Activated CD4-positive, alpha-beta T cell treated with anti-CD3 and anti-CD28 coated beads, Interleukin-10, Interleukin-2, amounts not matched to agents 100 ng/mL and 50 ng/mL, durations not matched to agents 16 hours and 8 hours (primary cell): ENCODE measurements at regions not wholly inside any gene's neighbourhood (a gene's known extent, or its start where the extent isn't known, plus 50 kb on each side); places are given as distances from the start of the nearest gene placed in this dataset.
"Not testable (repeated sequence)": the region's sequence is repeated elsewhere in the genome, so short reads cannot be mapped to it uniquely, and the experiment has no call there.

Experiments used
- DNase-seq: peaks from one replicate; pipeline ENCODE4 v3.0.0-alpha.2; 2020

DNA sequence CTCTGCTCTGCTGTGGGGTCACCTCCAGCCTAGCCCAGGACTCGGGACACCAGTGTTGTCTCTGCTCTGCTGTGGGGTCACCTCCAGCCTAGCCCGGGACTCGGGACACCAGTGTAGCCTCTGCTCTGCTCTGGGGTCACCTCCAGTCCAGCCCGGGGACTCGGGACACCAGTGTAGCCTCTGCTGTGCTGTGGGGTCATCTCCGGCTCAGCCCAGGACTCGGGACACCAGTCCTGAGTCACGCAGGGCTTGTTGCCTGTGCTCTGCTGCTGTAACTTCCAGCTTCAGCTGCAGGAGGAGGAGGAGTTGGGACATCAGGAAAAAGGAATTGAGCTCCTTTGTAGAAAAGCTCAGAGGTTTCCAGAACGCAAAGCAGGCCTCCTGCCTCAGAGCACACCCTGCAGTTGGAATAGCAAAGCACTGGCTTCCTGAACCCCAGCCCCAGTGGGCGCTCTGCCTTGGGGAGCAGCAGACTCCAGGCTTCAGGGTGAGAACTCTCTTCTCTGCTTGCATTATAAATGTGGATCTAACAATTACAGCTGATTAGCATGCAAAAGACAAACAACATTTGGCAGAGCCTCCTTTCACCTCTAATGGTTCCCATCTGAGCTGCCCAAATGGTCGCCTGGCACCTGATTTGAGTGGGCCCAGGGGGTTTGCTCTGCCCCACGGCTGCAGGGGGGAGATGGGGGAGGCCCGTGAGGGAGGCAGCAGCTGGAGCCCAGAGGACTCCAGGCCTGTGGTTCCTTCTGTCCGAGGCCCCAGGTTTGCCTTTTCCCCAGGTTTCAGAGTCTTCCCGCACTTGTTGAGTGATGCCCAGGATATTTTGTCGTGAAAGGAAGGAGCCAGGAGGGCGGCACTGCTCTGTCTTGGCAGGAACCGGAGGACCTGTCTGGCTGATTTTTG is 323.7 kb downstream of the ADGRD1 start:
- not testable (repeated sequence) for DNase-seq

DNA sequence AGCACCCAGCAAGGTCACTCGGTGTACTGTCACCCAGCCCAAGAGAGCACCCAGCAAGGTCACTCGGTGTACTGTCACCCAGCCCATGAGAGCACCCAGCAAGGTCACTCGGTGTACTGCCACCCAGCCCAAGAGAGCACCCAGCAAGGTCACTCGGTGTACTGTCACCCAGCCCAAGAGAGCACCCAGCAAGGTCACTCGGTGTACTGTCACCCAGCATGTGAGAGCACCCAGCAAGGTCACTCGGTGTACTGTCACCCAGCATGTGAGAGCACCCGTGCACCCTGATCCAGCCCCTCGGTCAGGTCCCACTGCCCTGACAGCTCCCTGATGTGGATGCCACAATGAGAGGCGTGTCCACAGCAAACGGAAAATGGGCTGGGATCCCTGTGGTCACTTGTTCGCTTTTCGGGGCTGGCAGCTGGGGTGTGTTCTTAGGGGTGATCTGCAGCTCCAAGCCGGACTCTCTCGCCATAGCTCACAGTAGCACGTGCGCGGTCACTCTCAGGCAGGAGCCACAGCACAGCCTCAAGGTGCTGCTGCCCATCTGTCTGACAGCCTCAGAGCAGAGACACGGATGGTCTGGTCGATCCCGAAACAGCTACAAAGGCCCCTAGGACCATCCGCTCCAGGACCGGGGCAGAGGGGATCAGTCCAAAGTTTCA is 324.9 kb downstream of the ADGRD1 start:
- DNase-seq, result not testable (repeated sequence)

DNA sequence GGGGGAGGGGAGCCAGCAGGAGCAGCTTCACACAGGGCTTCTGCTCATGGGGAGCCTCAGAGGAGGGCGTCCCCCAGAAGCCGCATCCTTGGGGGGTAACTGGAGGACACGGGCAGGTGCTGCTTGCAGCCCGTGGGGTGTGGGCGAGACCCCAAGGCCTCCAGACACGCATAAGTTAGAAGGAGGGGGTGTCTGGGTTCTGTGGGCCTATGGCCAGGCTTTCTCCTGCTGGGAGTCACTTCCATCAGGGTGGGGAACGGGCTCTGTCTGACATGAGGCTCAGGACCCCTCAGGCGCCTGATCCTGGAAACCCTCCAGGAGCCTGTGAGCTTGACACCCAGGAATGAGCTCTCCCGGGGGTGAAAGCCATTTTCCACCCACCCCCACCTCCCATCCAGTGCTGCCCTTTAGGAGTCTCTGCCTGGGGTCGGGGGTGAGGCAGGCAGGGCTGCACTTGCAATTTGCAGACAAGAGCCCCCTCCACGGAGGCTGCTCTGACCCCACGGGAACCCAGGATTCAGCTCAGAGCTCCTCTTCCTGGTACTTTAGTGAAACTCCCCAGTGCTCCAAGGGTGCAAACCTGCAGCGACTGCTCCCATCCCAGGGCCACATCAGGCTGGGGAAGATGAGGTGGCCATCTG is 325.7 kb downstream of the ADGRD1 start:
- DNase-seq, result no peak

DNA sequence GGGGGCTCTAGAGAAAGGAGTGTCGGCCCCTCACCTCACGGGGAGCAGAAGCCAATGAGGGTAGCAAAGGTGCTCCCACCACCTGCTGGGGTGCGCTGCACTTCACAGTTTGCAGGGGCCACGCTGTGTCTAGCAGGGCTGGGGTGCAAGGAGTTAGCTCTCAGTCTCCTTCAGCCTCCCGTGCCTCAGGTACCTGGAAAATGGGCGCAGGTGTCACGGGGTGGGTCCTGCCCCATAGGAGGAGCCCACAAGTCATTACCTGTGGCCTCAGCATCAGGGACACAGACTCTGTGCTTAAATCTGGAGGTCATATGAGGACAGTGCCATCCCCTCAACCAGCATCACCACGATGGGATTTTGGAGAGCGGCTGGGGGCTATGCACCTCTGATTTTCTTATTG is 326.7 kb downstream of the ADGRD1 start:
- DNase-seq, result no peak

DNA sequence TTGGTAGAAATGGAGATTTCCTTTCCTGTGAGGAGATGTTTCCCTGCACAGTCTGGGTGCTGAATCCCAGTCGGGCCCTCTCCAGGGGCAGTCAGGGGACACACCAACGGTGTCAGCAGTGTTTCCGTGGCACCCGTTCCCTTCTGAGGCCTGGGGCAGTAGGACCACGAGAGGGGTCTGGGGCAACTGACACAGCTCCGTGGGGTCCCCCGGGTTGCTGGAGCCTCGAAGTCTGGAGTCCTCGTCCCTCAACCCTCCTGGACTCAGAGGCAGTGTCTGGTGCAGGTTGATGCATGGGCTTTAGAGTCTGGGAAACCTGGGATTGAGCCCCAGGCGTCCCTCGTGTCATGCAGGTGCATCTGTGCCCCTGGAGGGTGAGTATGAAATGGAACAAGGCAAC is 327.3 kb downstream of the ADGRD1 start:
- DNase-seq, result no peak

DNA sequence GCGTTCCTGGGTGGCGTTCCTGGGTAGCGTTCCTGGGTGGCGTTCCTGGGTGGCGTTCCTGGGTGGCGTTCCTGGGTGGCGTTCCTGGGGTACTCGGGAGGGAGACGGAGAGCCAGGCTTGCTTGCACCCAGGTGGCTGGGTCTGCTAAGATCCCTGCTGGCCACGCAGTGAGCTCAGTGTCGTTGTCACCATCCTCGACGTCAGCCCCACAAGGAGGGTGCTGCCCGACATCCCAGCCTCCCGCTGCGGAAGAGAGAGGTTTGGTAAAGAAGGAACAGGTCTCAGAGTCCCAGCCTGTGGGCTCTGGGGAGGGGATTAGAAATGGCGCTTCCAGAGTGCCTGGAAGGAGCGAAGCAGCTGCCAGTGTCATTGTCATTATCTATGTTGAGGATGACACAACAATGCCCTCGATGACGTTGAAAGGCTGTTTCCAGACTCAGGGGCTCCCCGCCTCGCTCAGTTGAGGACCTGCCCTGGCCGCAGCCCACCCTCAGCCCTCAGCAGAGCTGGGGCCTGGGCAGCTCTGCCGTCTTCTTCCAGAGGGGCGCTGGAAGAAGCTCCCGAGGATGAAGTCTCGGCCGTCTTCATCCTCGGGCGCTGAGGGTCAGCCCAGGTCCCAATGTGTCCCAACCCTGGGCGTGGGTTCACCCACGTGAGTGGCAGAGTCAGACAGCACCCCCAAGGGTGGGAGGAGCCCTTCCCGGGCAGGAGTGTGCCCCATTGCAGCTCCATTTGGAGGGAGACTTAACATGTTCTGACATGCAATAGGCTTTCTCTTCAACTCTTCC is 328.8 kb downstream of the ADGRD1 start:
- DNase-seq, result no peak

DNA sequence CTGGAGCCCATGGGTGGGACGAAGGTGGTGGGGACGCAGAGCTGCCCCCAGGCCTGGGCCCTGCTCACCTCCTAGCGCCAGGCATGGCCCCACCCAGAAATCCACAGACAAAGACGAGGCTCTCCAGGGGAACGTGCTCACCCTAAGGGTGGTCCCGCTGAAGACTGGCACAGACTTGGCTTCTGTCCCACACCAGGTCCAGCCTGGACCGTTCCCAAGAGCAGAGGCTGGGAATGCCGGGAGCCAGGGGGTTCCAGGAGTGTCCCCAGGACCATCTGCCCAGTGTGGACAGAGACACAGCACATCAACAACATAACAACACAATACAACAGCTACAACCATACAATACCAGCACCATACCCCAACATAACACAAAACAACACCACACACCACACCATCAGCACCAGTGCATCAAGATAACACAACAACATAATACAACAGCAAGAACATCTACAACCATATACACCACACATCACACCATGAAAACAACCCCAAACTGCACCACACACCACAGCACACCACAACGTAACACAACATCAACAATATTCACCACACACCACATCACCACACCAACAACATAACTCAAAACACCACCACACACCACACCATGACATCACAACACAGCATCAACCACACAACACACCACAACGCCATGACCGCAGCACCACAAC is 329.6 kb downstream of the ADGRD1 start:
- no peak for DNase-seq

DNA sequence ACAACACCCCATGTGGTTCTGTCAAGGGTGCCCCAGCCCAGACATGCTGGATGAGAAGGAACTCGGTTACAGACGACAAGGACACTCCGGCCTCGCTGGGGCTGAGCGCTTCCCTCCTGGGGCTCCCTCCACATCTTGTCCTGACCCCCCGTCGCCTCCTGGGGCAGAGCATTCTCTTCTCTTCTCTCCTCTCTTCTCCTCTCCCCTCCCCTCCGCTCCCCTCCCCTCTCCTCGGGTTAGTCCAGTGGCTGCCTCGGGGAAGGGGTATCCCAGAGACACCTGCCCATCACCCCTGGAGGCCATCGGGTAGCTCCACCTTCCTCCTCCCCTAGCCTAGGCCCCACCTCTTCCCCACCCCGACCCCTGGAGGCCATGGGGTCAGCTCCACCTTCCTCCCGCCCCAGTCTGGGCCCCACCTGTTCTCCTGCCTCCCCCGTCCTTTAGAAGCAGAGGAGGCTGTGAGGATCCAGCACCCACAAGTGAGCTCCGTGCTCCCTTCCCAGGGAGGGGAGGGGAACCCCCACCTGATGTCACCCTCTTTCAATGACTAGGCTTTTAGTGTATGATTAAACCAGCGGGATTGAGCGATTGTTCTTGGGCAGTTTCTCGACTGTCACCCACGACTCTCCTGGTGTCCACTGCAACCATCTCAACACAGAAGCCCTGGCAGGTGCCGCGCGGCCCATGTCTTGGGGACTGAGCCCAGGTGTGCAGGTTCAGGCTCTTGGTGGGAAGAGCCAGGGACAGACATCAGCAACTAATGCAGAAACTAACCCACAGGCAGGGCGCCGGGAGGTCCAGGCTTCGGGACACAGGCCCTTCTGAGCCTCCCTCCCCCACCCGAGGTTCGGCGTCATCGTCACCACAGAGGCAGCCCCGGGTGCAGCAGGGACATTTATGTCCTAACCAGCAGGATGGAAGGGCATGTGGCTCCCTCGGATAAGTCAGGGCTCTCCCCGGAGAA is 330.4 kb downstream of the ADGRD1 start:
- DNase-seq, result not testable (repeated sequence)

DNA sequence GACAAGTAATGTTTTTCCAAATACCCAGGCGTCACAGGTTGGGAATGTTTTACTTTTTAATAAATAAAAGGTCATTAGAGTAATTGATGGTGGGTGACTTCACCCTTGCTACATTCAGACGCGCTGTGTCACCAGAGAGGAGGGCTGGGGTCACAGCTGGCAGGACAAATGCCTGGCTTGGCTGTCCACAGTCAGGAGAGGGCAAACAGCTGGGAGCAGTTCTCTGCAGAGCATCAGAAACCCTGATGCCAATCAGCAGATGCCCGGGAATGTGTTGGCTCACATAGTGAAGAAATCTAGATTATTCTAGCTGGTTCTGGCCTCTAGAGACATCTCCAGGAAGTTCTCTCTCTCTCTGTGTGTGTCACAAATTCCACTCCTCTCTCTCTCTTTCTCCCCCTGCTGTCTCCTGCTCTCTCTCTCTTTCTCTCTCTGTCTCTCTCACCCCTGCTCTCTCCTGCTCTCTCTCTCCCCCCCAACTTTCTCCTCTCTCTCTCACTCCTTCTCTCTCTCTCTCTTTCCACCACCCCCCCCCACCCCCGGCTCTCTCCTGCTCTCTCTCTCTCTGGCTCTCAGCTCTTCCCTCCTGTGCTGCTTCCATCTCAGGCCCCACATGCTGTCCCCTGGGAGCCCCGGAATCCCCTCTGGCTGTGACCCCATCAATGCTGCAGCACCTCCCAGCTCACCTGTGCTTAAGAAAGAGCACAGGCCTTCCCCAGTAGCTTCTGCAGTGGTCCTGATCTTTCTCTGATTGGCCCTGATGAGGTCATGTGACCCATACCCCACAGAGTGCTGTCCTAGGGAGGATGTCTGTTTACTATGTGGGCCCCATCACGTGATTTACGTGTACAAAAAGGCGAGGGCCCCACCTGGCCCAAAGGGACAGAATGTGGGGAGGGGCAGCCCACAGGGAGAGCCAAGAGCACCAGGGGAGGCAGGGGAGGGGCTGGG is 331.5 kb downstream of the ADGRD1 start:
- not testable (repeated sequence) for DNase-seq

DNA sequence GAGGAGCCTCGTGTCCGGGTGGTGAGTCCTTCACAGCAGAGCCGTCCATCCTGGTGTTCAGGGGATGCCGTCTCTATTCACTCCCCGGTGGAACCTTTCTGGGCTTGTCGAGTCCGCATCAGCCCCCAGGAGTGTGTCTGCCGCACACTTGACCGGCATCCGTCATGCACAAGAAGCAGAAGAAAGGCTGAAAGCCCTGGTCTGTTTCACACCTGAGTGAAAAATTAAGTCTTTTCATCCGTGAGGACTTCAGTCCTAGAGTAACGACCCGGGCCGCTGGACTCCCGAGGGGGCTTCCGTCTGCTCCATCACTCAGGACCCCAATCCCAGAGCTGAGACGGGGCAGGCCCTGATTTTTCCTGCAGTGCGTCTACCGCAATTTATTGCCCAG is 332.2 kb downstream of the ADGRD1 start:
- not testable (repeated sequence) for DNase-seq

DNA sequence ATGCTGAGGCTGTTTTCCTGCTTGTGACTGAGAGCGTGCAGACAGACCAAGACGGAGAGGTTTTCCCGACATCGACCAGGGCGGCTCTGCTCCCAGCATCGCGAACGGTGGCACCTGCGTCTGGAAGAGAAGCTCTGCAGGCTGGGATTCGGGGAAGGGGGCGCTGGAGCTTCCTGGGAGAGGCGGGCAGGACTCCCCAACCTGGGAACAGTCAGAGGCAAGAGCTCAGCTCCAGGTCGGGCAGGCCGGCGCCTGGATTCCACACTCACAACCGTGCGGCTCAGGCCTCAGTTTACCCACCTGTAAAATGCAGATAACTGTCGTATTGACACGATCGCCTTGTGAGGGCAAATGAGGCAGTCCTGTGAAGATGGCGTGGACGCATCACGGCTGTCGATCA is 332.6 kb downstream of the ADGRD1 start:
- not testable (repeated sequence) for DNase-seq

DNA sequence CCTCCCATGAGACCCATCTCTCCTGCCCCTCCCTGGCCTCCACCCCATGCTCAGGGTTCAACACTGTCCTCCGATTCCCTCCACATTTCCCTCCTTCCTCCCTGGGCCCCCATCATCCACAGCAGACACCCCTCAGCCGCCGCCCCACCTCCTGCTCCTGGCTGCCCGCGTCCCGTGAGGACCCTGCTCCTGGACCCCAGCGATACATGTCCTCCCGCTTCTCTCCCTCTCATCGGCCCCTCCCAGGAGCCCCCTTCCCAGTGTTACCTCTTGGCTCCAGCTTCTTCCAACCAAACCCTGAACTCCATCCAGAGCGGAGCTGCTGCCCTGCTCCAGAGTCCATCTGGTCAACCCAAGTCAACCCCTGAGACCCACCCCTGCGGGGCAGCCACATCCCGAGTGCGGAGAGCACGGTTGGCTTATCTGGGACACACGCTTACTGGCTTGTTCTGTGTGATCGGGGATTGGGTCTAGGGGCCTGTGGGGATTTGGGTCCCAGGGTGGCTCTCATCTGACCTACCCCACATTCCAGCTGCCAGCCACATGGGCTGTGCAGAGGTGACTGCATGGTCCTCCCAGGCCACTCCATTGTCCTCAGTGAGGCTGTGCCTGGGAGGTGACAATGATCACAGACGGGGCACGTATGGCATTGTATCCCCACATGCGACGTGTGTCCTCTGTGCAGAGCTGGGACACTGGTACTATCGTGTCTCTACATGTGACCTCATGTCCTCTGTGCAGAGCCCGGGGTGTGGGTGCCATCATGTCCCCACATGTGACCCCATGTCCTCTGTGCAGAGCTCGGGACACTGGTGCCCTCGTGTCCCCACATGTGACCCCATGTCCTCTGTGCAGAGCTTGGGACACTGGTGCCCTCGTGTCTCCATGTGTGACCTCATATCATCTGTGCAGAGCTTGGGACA is 333.6 kb downstream of the ADGRD1 start:
- no peak for DNase-seq

DNA sequence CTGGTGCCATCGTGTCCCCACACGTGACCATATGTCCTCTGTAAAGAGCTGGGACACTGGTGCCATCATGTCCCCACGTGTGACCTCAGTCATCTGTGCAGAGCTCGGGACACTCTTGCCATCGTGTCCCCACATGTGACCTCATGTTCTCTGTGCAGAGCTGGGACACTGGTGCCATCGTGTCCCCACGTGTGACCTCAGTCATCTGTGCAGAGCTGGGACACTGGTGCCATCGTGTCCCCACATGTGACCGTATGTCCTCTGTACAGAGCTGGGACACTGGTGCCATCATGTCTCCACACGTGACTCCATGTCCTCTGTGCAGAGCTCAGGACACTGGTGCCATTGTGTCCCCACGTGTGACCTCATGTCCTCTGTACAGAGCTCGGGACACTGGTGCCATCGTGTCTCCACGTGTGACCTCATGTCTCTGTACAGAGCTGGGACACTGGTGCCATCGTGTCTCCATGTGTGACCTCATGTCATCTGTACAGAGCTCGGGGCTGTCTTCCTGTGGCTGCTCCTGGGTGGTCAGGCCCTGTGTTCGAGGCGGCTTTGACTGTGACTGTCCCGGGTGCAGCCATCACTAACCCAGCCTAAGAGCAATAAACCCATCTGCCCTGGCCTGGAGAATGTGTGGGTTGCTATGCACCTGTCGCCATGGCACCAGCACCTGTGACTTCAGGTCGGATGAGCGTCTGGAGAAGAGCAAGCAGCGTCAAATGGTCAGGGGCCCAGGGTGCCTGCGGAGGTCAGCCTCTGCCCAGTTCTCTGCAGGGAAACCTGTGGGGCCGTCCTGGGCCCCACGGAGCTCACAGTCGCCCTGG is 334.4 kb downstream of the ADGRD1 start:
- no peak for DNase-seq

DNA sequence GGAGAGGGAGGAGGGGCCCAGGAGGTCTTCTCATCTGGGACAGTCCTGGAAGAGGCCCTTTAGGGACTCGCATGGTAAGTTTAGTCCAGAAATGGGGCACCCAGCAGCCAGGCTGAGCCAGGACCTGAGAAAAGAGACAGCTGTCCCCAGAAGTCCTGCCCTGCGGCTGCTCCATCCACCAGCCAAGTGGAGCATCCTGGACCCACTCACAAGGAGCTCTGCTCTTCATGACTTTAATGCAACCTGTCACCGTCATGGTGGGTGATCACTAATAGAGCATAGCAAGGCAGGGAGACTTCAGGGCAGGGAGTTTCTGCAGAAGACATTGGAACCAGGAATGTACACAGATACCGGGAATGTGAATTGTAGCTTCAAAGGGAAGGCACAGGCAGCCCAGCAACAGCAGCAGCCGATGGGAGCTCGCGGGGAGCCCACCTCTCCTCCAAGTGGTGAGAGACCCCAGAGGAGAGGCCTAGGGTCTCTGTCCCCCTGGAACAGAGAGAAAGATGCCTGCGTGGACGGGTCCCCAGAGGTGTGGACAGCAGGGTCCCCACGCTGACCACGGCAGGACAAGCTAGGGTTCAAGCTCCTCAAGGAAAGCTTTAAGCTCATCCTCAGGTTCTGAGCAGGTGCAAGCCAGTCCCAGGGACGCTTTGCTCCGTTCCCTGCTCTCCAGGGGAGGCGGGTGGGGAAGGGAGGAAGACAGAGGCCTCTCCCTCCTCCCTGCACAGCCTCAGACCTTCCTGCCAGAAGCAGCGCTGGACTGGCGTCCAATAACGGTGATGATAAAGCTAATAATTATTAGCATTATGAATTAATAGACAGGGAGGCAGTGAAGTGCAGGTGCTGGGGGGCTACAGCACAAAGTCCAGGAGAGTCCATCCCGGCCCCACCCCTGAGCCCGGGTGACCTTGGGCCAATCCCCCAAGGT is 335.3 kb downstream of the ADGRD1 start:
- not testable (repeated sequence) for DNase-seq

DNA sequence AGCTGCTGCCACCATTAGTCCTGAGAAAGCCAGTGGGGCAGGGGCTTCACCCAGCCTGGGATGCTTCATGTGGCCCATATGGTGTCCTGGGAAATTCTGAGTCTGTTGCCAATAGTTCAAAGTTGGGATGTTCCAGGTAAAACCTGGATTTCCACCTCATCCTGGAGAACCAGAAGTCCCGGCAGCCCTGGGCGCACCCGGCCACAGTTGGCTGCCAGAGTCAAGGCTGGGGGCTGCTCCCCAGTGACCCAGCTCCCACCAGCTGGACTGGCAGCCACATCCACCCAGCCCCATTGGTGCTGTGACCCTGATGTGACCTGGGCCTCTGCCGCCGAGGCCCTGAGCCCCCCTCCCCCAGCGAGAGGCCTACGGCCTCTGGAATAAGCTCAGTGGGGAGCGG is 336.1 kb downstream of the ADGRD1 start:
- not testable (repeated sequence) for DNase-seq

DNA sequence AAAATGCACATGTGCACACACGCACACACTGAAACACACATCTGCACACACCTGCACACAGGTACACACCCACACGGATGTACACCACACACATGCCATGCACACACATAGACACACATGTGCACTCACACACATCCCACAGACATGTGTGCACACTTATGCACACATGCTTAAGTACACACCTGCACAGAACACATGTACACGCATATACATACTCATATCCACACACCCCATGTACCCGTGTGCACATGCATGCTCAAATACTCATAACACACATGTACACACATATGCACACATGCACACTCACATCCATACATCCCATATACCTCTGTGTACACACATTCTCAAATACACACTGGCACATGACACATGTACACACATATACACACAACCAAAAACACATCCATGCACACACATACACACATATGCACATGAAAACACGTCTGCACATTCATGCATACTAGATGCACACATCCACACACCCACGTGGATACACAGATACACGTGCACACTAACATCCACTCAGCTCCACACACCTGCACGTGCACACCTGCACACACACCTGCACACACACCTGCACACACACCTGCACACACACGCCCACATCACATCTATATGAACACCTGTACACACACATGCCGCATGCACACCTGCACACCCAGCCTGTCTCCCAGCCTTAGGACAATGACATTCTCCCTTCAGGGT is 336.7 kb downstream of the ADGRD1 start:
- DNase-seq, result no peak
